Neural cell (in vitro differentiated cells): ENCODE measurements at regions not wholly inside any gene's neighbourhood (a gene's known extent, or its start where the extent isn't known, plus 50 kb on each side); places are given as distances from the start of the nearest gene placed in this dataset.

Source experiments
- H2AFZ ChIP-seq: fragments of 200-600, 300-800 bp; sonication (generic), shearing (Covaris generic); 2 replicates; pipeline ENCODE4 v1.6.0; 2014; ENCODE audit warnings: low read depth, mild to moderate bottlenecking, antibody characterized with exemption, low read length, moderate library complexity
- H3F3A ChIP-seq: fragments of 200-600 bp; shearing (Covaris generic); 2 replicates; pipeline ENCODE4 v1.6.1; 2016; ENCODE audit warnings: mild to moderate bottlenecking, moderate library complexity, mixed read lengths, antibody characterized with exemption, low read length; ENCODE audit not compliant: insufficient read depth, poor library complexity, severe bottlenecking
- H3K27ac ChIP-seq: fragments of 200-600, 300-800 bp; sonication (generic), shearing (Covaris generic); 2 replicates; pipeline ENCODE4 v1.5.1; 2014; ENCODE audit warnings: mild to moderate bottlenecking, low read length, moderate library complexity
- H3K27me3 ChIP-seq: fragments of 300-800, 200-600 bp; sonication (generic), shearing (Covaris generic); 2 replicates; pipeline ENCODE4 v1.6.0; 2014; ENCODE audit warnings: mild to moderate bottlenecking, low read depth, low read length, moderate library complexity; ENCODE audit not compliant: insufficient read depth
- H3K36me3 ChIP-seq: fragments of 300-800, 200-600 bp; sonication (generic), shearing (Covaris generic); 2 replicates; pipeline ENCODE4 v1.5.1; 2014; ENCODE audit warnings: mild to moderate bottlenecking, antibody characterized with exemption, low read length, moderate library complexity; ENCODE audit not compliant: insufficient read depth
- H3K4me2 ChIP-seq: fragments of 300-800, 200-600 bp; sonication (generic), shearing (Covaris generic); 2 replicates; pipeline ENCODE4 v1.6.0; 2014; ENCODE audit warnings: mild to moderate bottlenecking, low read length
- H3K4me3 ChIP-seq: fragments of 300-800, 200-600 bp; sonication (generic), shearing (Covaris generic); 2 replicates; pipeline ENCODE4 v1.5.1; 2014; ENCODE audit warnings: mild to moderate bottlenecking, low read length, moderate library complexity
- H3K79me2 ChIP-seq: fragments of 200-600 bp; shearing (Covaris generic); replicated peaks from 2 replicates; pipeline ENCODE4 v1.6.0; 2014; ENCODE audit warnings: mild to moderate bottlenecking, low read length, moderate library complexity; ENCODE audit not compliant: insufficient read depth
- H3K9ac ChIP-seq: fragments of 300-800, 200-600 bp; sonication (generic), shearing (Covaris generic); 2 replicates; pipeline ENCODE4 v1.6.1; 2016; ENCODE audit warnings: mild to moderate bottlenecking, low read length, mixed read lengths
- H3K9me2 ChIP-seq: fragments of 200-600 bp; shearing (Covaris generic); 2 replicates; pipeline ENCODE4 v1.6.1; 2016; ENCODE audit warnings: mild to moderate bottlenecking, low read length, mixed read lengths; ENCODE audit not compliant: insufficient read depth
- H3K9me3 ChIP-seq: fragments of 200-600, 300-800 bp; sonication (generic), shearing (Covaris generic); 2 replicates; pipeline ENCODE4 v1.6.1; 2016; ENCODE audit warnings: mild to moderate bottlenecking, mixed run types, low read length, moderate library complexity, mixed read lengths
- H4K20me1 ChIP-seq: fragments of 200-600 bp; shearing (Covaris generic); 2 replicates; pipeline ENCODE4 v1.6.1; 2016; ENCODE audit warnings: mild to moderate bottlenecking, mixed run types; ENCODE audit not compliant: insufficient read depth
- EP300 ChIP-seq: fragments of 450-650 bp; conservative IDR thresholded peaks from 2 replicates; pipeline ENCODE4 v1.6.1; 2014; ENCODE audit warnings: antibody characterized with exemption, mild to moderate bottlenecking, moderate library complexity; ENCODE audit not compliant: poor library complexity, severe bottlenecking
- EZH2 ChIP-seq: fragments of 200-600, 300-800 bp; shearing (Covaris generic), sonication (generic); IDR thresholded peaks from 2 replicates; pipeline ENCODE4 v1.6.1; 2014; ENCODE audit warnings: antibody characterized with exemption, low read length, borderline replicate concordance, mild to moderate bottlenecking; ENCODE audit not compliant: insufficient read depth, poor library complexity, severe bottlenecking
- MXI1 ChIP-seq: fragments of 450-650 bp; conservative IDR thresholded peaks from 2 replicates; pipeline ENCODE4 v1.6.1; 2014; ENCODE audit warnings: antibody characterized with exemption, mild to moderate bottlenecking; ENCODE audit not compliant: poor library complexity, severe bottlenecking
- POLR2AphosphoS5 ChIP-seq: IDR thresholded peaks from 2 replicates; pipeline ENCODE4 v1.6.1; 2012
- RAD21 ChIP-seq: fragments of 450-650 bp; conservative IDR thresholded peaks from 2 replicates; pipeline ENCODE4 v1.6.1; 2014; ENCODE audit warnings: antibody characterized with exemption, mild to moderate bottlenecking, moderate library complexity
- SMC3 ChIP-seq: fragments of 450-650 bp; conservative IDR thresholded peaks from 2 replicates; pipeline ENCODE4 v1.6.1; 2014; ENCODE audit warnings: antibody characterized with exemption, mild to moderate bottlenecking, moderate library complexity; ENCODE audit not compliant: poor library complexity
- TAF1 ChIP-seq: IDR thresholded peaks from 2 replicates; pipeline ENCODE4 v1.6.1; 2012; ENCODE audit warnings: low read depth
- TF ChIP-seq, protein P1 (sequence below): IDR thresholded peaks from 2 replicates; pipeline ENCODE4 v1.6.1; 2012; ENCODE audit warnings: borderline replicate concordance
- TF ChIP-seq, protein P2 (sequence below): fragments of 450-650 bp; IDR thresholded peaks from 2 replicates; pipeline ENCODE4 v1.5.1; 2014; ENCODE audit warnings: antibody characterized with exemption, mild to moderate bottlenecking, moderate library complexity; ENCODE audit not compliant: poor library complexity, severe bottlenecking

DNA sequence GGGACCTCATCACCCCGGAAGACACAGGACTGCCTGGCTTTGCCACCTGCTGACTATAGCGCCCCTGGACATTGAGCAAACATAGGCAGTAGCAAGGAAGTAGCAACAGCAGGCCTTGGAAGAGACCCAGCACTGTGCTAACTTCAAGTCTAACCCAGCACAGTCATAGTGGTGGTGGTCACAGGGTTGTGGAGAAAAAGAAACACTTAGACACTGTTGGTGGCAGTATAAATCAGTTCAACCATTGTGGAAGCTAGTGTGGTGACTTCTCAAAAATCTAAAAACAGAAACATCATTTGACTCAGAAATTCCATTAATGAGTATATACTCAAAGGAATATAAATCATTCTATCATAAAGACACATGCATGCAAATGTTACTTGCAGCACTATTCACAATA lies 874.0 kb upstream of the EPHA5 start:
- no peaks in the 10 kb centered on the region for H3K27me3 ChIP-seq
- no peaks in the 10 kb centered on the region for H3K9me3 ChIP-seq
- H3K9me2 ChIP-seq = no peaks in the 10 kb centered on the region
- H3K4me3 ChIP-seq = no peak overlapping the region
- H2AFZ ChIP-seq = no peak overlapping the region
- TF ChIP-seq TAF1 (no peak), RAD21 (no peak), MXI1 (no peak)
- H4K20me1 ChIP-seq = no peaks in the 10 kb centered on the region
- no peak overlapping the region for H3K4me2 ChIP-seq
- H3K36me3 ChIP-seq = no peaks in the 10 kb centered on the region
- H3K27ac ChIP-seq = no peak overlapping the region
- no peaks in the 10 kb centered on the region for H3K79me2 ChIP-seq
- H3K9ac ChIP-seq = no peak overlapping the region
- H3F3A ChIP-seq = no peaks in the 10 kb centered on the region

DNA sequence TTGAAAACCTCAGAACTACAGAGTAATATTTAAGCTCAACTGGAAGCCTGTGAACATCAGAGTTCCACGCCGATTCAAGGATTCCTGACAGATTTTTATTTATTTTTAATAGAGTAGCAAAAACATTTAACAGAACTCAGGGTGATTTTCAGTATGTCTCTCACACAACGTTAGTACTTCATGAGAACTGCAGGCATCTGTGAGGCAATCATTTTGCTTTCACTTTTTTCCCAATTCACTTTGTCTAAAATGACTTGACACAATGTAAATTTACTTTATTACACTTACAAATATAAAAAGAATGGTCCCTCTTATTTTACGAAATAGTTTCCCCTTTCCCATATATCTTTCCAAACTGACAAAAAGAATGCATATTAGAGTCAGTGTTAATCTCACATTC lies 869.5 kb upstream of the EPHA5 start:
- Histone ChIP-seq H3K4me2 (no peak overlapping the region), H2AFZ (no peak overlapping the region), H4K20me1 (no peaks in the 10 kb centered on the region), H3K79me2 (no peaks in the 10 kb centered on the region), H3K9me3 (no peaks in the 10 kb centered on the region), H3K27ac (no peak overlapping the region), H3K9ac (no peak overlapping the region), H3K27me3 (no peaks in the 10 kb centered on the region), H3F3A (no peaks in the 10 kb centered on the region), H3K9me2 (no peaks in the 10 kb centered on the region), H3K4me3 (no peak overlapping the region), H3K36me3 (no peaks in the 10 kb centered on the region)
- no peak for TF ChIP-seq EZH2
- TF ChIP-seq, protein P1, sequence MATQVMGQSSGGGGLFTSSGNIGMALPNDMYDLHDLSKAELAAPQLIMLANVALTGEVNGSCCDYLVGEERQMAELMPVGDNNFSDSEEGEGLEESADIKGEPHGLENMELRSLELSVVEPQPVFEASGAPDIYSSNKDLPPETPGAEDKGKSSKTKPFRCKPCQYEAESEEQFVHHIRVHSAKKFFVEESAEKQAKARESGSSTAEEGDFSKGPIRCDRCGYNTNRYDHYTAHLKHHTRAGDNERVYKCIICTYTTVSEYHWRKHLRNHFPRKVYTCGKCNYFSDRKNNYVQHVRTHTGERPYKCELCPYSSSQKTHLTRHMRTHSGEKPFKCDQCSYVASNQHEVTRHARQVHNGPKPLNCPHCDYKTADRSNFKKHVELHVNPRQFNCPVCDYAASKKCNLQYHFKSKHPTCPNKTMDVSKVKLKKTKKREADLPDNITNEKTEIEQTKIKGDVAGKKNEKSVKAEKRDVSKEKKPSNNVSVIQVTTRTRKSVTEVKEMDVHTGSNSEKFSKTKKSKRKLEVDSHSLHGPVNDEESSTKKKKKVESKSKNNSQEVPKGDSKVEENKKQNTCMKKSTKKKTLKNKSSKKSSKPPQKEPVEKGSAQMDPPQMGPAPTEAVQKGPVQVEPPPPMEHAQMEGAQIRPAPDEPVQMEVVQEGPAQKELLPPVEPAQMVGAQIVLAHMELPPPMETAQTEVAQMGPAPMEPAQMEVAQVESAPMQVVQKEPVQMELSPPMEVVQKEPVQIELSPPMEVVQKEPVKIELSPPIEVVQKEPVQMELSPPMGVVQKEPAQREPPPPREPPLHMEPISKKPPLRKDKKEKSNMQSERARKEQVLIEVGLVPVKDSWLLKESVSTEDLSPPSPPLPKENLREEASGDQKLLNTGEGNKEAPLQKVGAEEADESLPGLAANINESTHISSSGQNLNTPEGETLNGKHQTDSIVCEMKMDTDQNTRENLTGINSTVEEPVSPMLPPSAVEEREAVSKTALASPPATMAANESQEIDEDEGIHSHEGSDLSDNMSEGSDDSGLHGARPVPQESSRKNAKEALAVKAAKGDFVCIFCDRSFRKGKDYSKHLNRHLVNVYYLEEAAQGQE = no peak
- TF ChIP-seq EP300 = no peak
- no peak for TF ChIP-seq SMC3
- TF ChIP-seq, protein P2, sequence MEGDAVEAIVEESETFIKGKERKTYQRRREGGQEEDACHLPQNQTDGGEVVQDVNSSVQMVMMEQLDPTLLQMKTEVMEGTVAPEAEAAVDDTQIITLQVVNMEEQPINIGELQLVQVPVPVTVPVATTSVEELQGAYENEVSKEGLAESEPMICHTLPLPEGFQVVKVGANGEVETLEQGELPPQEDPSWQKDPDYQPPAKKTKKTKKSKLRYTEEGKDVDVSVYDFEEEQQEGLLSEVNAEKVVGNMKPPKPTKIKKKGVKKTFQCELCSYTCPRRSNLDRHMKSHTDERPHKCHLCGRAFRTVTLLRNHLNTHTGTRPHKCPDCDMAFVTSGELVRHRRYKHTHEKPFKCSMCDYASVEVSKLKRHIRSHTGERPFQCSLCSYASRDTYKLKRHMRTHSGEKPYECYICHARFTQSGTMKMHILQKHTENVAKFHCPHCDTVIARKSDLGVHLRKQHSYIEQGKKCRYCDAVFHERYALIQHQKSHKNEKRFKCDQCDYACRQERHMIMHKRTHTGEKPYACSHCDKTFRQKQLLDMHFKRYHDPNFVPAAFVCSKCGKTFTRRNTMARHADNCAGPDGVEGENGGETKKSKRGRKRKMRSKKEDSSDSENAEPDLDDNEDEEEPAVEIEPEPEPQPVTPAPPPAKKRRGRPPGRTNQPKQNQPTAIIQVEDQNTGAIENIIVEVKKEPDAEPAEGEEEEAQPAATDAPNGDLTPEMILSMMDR = no peak
- TF ChIP-seq TAF1 = no peak
- TF ChIP-seq MXI1 = no peak
- no peak for TF ChIP-seq POLR2AphosphoS5
- TF ChIP-seq RAD21 = no peak

DNA sequence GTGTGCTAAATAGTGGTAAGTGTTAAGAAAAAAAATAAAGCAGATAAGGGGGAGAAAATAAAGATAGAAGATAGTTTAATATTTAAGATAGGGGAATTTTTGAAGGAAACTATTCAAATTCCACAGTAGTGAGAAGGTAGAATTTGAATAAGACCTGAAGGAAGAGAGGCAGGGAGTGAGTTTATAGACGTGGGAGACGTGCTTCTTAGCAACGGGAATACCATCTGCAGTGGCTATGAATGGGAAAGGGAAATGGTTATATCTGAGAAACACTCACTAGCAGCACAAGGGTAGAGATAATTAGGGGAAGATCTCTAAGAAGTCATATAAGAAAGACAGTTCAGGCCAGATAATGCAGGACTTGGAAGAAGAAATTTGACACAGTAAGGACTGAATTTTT lies 854.5 kb upstream of the EPHA5 start:
- Histone ChIP-seq H3K27ac (no peak overlapping the region), H3K27me3 (no peaks in the 10 kb centered on the region), H3K9me2 (no peaks in the 10 kb centered on the region), H3K9ac (no peak overlapping the region), H3K4me2 (no peak overlapping the region), H3K79me2 (no peaks in the 10 kb centered on the region), H3F3A (no peaks in the 10 kb centered on the region), H4K20me1 (no peaks in the 10 kb centered on the region), H3K36me3 (no peaks in the 10 kb centered on the region), H2AFZ (no peak overlapping the region), H3K9me3 (no peaks in the 10 kb centered on the region), H3K4me3 (no peak overlapping the region)
- TF ChIP-seq, protein P1 = no peak
- TF ChIP-seq EP300 (no peak), MXI1 (no peak), RAD21 (no peak), POLR2AphosphoS5 (no peak), TAF1 (no peak), SMC3 (no peak), EZH2 (no peak)
- TF ChIP-seq, protein P2 = no peak
